ENCODE measurements at regions not wholly inside any gene's neighbourhood (a gene's known extent, or its start where the extent isn't known, plus 50 kb on each side); places are given as distances from the start of the nearest gene placed in this dataset.

DNA sequence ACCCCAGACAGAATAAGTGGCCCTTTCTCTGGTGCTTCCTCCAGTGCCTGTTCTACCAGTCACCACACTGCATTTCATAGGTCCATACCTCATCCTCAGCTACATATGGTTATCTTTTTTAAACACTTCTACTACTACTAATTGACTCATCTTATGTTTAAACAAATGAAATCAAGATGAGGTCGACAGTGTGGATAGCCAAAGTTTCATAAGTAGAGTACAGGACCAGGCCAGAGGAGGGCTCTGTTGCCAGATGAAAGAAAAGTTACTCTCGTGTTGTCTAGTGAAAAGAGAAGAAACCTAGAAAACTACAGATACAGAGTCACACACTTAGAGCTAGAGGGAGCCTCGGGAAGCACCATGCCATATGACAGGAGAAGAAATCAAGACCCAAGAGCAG lies 296.1 kb downstream of the VPS13C start (continued):
- TF ChIP-seq GTF2F1 (IDR thresholded peaks at IDR 0.05; ENCODE audit: low read depth, low read length) = no peak

DNA sequence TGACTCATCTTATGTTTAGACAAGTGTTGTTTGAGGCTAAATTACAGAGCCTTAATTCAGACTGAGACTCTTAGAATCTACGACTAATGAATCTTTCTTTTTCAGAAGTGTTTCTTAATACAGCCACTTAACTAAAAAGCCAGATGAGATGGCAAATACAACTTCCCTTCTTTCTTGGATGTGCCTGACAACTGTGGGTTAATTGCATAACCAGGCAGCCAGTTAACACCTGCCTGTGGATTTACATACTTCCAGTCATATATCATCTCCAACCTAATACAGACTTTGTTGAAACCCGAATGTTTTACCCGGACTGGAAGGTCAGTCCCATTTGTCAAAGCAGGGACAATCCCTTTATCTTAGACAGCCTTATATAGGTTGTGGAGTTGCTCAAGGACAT lies 297.6 kb downstream of the VPS13C start:
- ChIA-PET CTCF (ENCODE audit: low intra/inter-chr PET ratio) (no interaction called here), POLR2A (interaction anchor here (0.8 kb wide), 1 partner anchor 95 kb away, joined by 3 read pairs; no protein-coding TSS in a partner anchor)
- WGBS (ENCODE audit: insufficient coverage, low coverage, missing lambda C conversion rate) = 0% methylated on average over 3 of the region's 3 CpGs
- no peaks in the 10 kb centered on the region for H3K9me1 ChIP-seq (ENCODE audit: control insufficient read depth, insufficient read depth, low read length)
- no peaks in the 10 kb centered on the region for H3K9me3 ChIP-seq (replicated peaks; ENCODE audit: control insufficient read depth, insufficient read depth, low read depth, low read length)
- H3K9ac ChIP-seq (ENCODE audit: insufficient read depth in 1 of 2, low read depth in 2 of 2, low read length in 2 of 2) = no peak overlapping the region
- no peak overlapping the region for H3K27ac ChIP-seq (ENCODE audit: extremely low read depth, low read depth, low read length)
- ATAC-seq (no peak), DNase-seq (ENCODE audit: extremely low read depth in 1 of 4, low spot score in 3 of 4) (no peak), FAIRE-seq (no peak)
- no peaks in the 10 kb centered on the region for H3K36me3 ChIP-seq (ENCODE audit: control insufficient read depth, insufficient read depth, low read length)
- intact Hi-C loops (cut with micrococcal nuclease) (no loop called here), in situ Hi-C loops (cut with MboI) (no loop called here)
- H4K20me1 ChIP-seq (replicated peaks; ENCODE audit: control insufficient read depth, insufficient read depth, low read length) = no peaks in the 10 kb centered on the region
- no peak overlapping the region for H3K4me2 ChIP-seq (ENCODE audit: insufficient read depth, low read length)
- no peak overlapping the region for H2AFZ ChIP-seq (ENCODE audit: low read depth, low read length)
- TF ChIP-seq PKNOX1 (IDR thresholded peaks at IDR 0.05) = no peak
- no peak for TF ChIP-seq ZNF695 (CRISPR knock-in tag; IDR thresholded peaks at IDR 0.05)
- TF ChIP-seq CBX3 (IDR thresholded peaks at IDR 0.05; ENCODE audit: borderline replicate concordance in 1 of 2, low read length in 2 of 2) = no peak
- TF ChIP-seq, protein P1, sequence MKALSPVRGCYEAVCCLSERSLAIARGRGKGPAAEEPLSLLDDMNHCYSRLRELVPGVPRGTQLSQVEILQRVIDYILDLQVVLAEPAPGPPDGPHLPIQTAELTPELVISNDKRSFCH (CRISPR knock-in tag; IDR thresholded peaks at IDR 0.05) = no peak
- TF ChIP-seq, protein P1 (tag; IDR thresholded peaks at IDR 0.05) = no peak
- TF ChIP-seq SP2 (IDR thresholded peaks at IDR 0.05; ENCODE audit: extremely low read depth, low read depth, low read length, poor library complexity, severe bottlenecking) = no peak
- no peak for TF ChIP-seq ZBTB9 (CRISPR knock-in tag; IDR thresholded peaks at IDR 0.05)
- TF ChIP-seq, protein P2, sequence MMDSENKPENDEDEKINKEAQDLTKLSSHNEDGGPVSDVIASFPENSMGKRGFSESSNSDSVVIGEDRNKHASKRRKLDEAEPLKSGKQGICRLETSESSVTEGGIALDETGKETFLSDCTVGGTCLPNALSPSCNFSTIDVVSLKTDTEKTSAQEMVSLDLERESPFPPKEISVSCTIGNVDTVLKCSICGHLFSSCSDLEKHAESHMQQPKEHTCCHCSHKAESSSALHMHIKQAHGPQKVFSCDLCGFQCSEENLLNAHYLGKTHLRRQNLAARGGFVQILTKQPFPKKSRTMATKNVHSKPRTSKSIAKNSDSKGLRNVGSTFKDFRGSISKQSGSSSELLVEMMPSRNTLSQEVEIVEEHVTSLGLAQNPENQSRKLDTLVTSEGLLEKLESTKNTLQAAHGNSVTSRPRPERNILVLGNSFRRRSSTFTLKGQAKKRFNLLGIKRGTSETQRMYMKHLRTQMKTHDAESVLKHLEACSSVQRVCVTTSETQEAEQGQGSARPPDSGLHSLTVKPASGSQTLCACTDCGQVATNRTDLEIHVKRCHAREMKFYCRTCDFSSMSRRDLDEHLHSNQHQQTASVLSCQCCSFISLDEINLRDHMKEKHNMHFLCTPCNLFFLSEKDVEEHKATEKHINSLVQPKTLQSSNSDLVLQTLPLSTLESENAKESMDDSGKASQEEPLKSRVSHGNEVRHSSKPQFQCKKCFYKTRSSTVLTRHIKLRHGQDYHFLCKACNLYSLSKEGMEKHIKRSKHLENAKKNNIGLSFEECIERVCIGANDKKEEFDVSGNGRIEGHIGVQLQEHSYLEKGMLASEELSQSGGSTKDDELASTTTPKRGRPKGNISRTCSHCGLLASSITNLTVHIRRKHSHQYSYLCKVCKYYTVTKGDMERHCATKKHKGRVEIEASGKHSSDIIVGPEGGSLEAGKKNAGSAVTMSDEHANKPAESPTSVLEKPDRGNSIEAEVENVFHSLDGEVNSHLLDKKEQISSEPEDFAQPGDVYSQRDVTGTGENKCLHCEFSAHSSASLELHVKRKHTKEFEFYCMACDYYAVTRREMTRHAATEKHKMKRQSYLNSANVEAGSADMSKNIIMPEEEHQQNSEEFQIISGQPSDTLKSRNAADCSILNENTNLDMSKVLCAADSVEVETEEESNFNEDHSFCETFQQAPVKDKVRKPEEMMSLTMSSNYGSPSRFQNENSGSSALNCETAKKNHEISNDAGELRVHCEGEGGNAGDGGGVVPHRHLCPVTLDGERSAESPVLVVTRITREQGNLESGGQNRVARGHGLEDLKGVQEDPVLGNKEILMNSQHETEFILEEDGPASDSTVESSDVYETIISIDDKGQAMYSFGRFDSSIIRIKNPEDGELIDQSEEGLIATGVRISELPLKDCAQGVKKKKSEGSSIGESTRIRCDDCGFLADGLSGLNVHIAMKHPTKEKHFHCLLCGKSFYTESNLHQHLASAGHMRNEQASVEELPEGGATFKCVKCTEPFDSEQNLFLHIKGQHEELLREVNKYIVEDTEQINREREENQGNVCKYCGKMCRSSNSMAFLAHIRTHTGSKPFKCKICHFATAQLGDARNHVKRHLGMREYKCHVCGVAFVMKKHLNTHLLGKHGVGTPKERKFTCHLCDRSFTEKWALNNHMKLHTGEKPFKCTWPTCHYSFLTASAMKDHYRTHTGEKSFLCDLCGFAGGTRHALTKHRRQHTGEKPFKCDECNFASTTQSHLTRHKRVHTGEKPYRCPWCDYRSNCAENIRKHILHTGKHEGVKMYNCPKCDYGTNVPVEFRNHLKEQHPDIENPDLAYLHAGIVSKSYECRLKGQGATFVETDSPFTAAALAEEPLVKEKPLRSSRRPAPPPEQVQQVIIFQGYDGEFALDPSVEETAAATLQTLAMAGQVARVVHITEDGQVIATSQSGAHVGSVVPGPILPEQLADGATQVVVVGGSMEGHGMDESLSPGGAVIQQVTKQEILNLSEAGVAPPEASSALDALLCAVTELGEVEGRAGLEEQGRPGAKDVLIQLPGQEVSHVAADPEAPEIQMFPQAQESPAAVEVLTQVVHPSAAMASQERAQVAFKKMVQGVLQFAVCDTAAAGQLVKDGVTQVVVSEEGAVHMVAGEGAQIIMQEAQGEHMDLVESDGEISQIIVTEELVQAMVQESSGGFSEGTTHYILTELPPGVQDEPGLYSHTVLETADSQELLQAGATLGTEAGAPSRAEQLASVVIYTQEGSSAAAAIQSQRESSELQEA (IDR thresholded peaks at IDR 0.05; ENCODE audit: low read depth) = no peak
- H3K79me2 ChIP-seq (ENCODE audit: control insufficient read depth, insufficient read depth, low read length) = no peaks in the 10 kb centered on the region
- no TSS peak for BruUV-seq (replicated peaks)
- no peak overlapping the region for H3K4me3 ChIP-seq
- no peaks in the 10 kb centered on the region for H3K4me1 ChIP-seq (replicated peaks in 1 of 2; ENCODE audit: control insufficient read depth in 2 of 2, insufficient read depth in 2 of 2, low read length in 2 of 2)
- peaks cover 0 to 2% of the 10 kb centered on the region in 2 experiments; a peak in 2 of 5 replicates for H3K27me3 ChIP-seq (ENCODE audit: control insufficient read depth in 2 of 2, insufficient read depth in 2 of 2, low read length in 2 of 2)

Measured in K562 (cell line).